PC-9 (cell line): ENCODE measurements at regions not wholly inside any gene's neighbourhood (a gene's known extent, or its start where the extent isn't known, plus 50 kb on each side); places are given as distances from the start of the nearest gene placed in this dataset.

Experiments
- BruUV-seq: library from RNA; stranded (reverse); fragments of 400-500 nt; replicated peaks from 2 replicates; lab custom pipeline; 2021; lab: Mats Ljungman, UMichigan
- CTCF ChIA-PET: fragments of 300-600 bp; sonication (Branson Sonifier 250); formaldehyde crosslinking; loops from one replicate; lab custom pipeline; 2022; ENCODE audit warnings: antibody characterized with exemption; lab: Charles Lee
- POLR2A ChIA-PET: fragments of 300-600 bp; sonication (Branson Sonifier 250); formaldehyde crosslinking; loops from one replicate; lab custom pipeline; 2022; ENCODE audit warnings: antibody characterized with exemption; ENCODE audit not compliant: unreplicated experiment; lab: Charles Lee
- DNase-seq, 2 experiments: peaks; one replicate each; pipeline versions ENCODE4 v3.0.0 to v3.0.0-alpha.2; 2015 to 2022; ENCODE audit warnings: mixed read lengths in 1 of 2
- H2AFZ ChIP-seq: fragments of 200-600 bp; sonication (generic); 2 replicates; pipeline ENCODE4 v1.8.1; 2017; ENCODE audit warnings: antibody characterized with exemption
- H3F3A ChIP-seq: fragments of 200-600 bp; sonication (generic); 2 replicates; pipeline ENCODE4 v1.8.1; 2017; ENCODE audit warnings: antibody characterized with exemption, mild to moderate bottlenecking, low read depth; ENCODE audit not compliant: insufficient read depth
- H3K27ac ChIP-seq: fragments of 200-600 bp; sonication (generic); 2 replicates; pipeline ENCODE4 v1.6.1; 2016; ENCODE audit warnings: mixed run types
- H3K27me3 ChIP-seq: fragments of 200-600 bp; sonication (generic); 2 replicates; pipeline ENCODE4 v1.6.1; 2016; ENCODE audit warnings: low read depth, mixed run types; ENCODE audit not compliant: insufficient read depth
- H3K36me3 ChIP-seq: fragments of 200-600 bp; sonication (generic); 2 replicates; pipeline ENCODE4 v1.6.1; 2016; ENCODE audit warnings: low read depth, mixed run types
- H3K4me1 ChIP-seq: fragments of 200-600 bp; sonication (generic); replicated peaks from 2 replicates; pipeline ENCODE4 v1.6.1; 2016; ENCODE audit warnings: mixed run types; ENCODE audit not compliant: insufficient read depth
- H3K4me2 ChIP-seq: fragments of 200-600 bp; sonication (generic); 2 replicates; pipeline ENCODE4 v1.6.1; 2017; ENCODE audit warnings: mixed run types
- H3K4me3 ChIP-seq: fragments of 200-600 bp; sonication (generic); 2 replicates; pipeline ENCODE4 v1.6.1; 2016; ENCODE audit warnings: mixed run types
- H3K79me2 ChIP-seq: fragments of 200-600 bp; sonication (generic); 2 replicates; pipeline ENCODE4 v1.6.1; 2017; ENCODE audit warnings: low read depth, mixed run types
- H3K9me2 ChIP-seq: fragments of 200-600 bp; sonication (generic); 2 replicates; pipeline ENCODE4 v1.8.1; 2017; ENCODE audit warnings: mild to moderate bottlenecking; ENCODE audit not compliant: insufficient read depth
- H3K9me3 ChIP-seq: fragments of 200-600 bp; sonication (generic); 2 replicates; pipeline ENCODE4 v1.8.1; 2016; ENCODE audit warnings: low read depth; ENCODE audit not compliant: insufficient read depth
- H4K20me1 ChIP-seq: fragments of 200-600 bp; sonication (generic); 2 replicates; pipeline ENCODE4 v1.8.1; 2017; ENCODE audit not compliant: insufficient read depth
- EZH2 ChIP-seq: fragments of 200-600 bp; sonication (generic); IDR thresholded peaks from 2 replicates; pipeline ENCODE4 v1.8.0; 2017; ENCODE audit warnings: antibody characterized with exemption, low read depth
- intact Hi-C: fragments of 100-400 bp; cut with micrococcal nuclease; formaldehyde crosslinking; loops from one replicate; pipeline ENCODE4 v1.10.0; 2022; ENCODE audit not compliant: unreplicated experiment
- TF ChIP-seq, protein P1 (sequence below): fragments of 200-600 bp; sonication (generic); conservative IDR thresholded peaks from 2 replicates; pipeline ENCODE4 v1.6.1; 2017; ENCODE audit warnings: mixed run types, antibody characterized with exemption, mild to moderate bottlenecking, moderate library complexity

DNA sequence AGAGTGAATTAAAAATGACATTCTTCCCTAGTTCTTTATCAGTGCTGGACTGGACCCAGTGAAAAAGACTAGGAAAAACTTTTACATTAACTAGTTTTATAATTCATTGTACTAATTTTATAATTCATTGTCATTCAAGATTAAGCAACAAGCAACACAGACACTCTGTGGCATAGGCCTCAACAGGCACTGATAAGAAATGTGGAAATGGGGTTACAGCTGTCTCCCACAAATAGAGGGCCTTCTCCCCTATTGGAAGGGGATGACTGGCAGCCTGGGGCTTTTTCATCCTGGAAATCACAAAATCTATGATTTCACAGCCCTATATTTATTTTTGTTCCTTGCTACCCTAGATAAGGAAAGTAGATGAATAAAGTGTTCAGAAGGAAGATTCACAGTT, 370.6 kb downstream of the GBE1 start:
- TF ChIP-seq, protein P1, sequence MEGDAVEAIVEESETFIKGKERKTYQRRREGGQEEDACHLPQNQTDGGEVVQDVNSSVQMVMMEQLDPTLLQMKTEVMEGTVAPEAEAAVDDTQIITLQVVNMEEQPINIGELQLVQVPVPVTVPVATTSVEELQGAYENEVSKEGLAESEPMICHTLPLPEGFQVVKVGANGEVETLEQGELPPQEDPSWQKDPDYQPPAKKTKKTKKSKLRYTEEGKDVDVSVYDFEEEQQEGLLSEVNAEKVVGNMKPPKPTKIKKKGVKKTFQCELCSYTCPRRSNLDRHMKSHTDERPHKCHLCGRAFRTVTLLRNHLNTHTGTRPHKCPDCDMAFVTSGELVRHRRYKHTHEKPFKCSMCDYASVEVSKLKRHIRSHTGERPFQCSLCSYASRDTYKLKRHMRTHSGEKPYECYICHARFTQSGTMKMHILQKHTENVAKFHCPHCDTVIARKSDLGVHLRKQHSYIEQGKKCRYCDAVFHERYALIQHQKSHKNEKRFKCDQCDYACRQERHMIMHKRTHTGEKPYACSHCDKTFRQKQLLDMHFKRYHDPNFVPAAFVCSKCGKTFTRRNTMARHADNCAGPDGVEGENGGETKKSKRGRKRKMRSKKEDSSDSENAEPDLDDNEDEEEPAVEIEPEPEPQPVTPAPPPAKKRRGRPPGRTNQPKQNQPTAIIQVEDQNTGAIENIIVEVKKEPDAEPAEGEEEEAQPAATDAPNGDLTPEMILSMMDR = no peak
- TF ChIP-seq EZH2 = no peak
- Histone ChIP-seq H3K4me2 (no peak overlapping the region), H3K36me3 (no peaks in the 10 kb centered on the region), H3K27ac (no peak overlapping the region), H3K4me3 (no peak overlapping the region), H3K79me2 (no peaks in the 10 kb centered on the region), H3K4me1 (no peaks in the 10 kb centered on the region), H2AFZ (no peak overlapping the region), H4K20me1 (no peaks in the 10 kb centered on the region), H3K9me3 (no peaks in the 10 kb centered on the region), H3F3A (no peaks in the 10 kb centered on the region), H3K9me2 (no peaks in the 10 kb centered on the region), H3K27me3 (no peaks in the 10 kb centered on the region)
- CTCF ChIA-PET = no interaction called here
- no peak for DNase-seq
- intact Hi-C loops = no loop called here
- BruUV-seq = no TSS peak
- POLR2A ChIA-PET = no interaction called here

DNA sequence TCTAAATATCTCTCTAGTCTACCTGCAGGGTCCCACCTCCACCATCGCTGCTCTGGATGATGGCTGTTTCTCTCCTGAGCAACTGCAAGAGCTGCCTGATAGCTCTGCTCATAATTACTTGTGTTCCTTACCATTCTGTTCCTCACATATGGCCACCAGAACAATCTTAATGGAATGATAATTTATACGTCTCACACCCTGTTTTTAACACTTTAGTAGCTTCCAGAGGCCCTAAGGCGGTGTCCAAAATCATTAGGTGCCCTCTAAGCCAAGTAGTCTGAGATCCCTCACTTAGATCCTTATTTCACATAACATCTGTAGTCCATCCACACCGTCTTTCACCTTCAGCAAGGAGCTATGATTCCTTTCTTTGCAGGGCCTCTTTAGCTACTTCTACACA, 373.3 kb downstream of the GBE1 start:
- intact Hi-C loops = no loop called here
- Histone ChIP-seq H3K4me3 (no peak overlapping the region), H3K4me2 (no peak overlapping the region), H3K9me3 (no peaks in the 10 kb centered on the region), H3K27me3 (no peaks in the 10 kb centered on the region), H2AFZ (no peak overlapping the region), H3K27ac (no peak overlapping the region), H3F3A (no peaks in the 10 kb centered on the region), H4K20me1 (no peaks in the 10 kb centered on the region), H3K36me3 (no peaks in the 10 kb centered on the region), H3K79me2 (no peaks in the 10 kb centered on the region), H3K9me2 (no peaks in the 10 kb centered on the region), H3K4me1 (no peaks in the 10 kb centered on the region)
- CTCF ChIA-PET = interaction anchor here (0.6 kb wide), 1 partner anchor 1075 kb away, joined by 3 read pairs; no protein-coding TSS in a partner anchor
- POLR2A ChIA-PET = no interaction called here
- BruUV-seq = no TSS peak
- no peak for DNase-seq
- TF ChIP-seq, protein P1 = no peak
- TF ChIP-seq EZH2 = no peak

DNA sequence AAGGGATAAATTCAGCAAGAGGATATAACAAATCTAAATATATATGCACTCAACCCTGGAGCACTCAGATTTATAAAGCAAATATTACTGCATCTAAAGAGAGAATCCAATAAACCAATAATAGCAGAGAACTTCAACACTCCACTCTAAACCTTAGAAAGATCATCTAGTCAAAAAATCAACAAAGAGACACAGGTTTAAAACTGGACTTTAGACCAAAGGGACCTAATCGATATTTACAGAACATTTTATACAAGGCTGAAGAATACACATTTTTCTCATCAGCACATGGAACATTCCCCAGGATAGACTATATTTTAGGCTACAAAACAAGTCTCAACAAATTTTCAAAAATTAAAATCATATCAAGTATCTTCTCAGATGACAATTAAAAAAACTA, 379.0 kb downstream of the GBE1 start:
- H3K79me2 ChIP-seq = no peaks in the 10 kb centered on the region
- ChIA-PET CTCF (no interaction called here), POLR2A (no interaction called here)
- H3K4me1 ChIP-seq = no peaks in the 10 kb centered on the region
- H3F3A ChIP-seq = no peaks in the 10 kb centered on the region
- H3K4me3 ChIP-seq = no peak overlapping the region
- no peaks in the 10 kb centered on the region for H4K20me1 ChIP-seq
- H3K9me2 ChIP-seq = no peaks in the 10 kb centered on the region
- H3K9me3 ChIP-seq = no peaks in the 10 kb centered on the region
- no peaks in the 10 kb centered on the region for H3K36me3 ChIP-seq
- H2AFZ ChIP-seq = no peak overlapping the region
- BruUV-seq = no TSS peak
- intact Hi-C loops = no loop called here
- no peak for TF ChIP-seq EZH2
- TF ChIP-seq, protein P1 = no peak
- H3K27ac ChIP-seq = no peak overlapping the region
- no peak overlapping the region for H3K4me2 ChIP-seq
- DNase-seq = no peak
- no peaks in the 10 kb centered on the region for H3K27me3 ChIP-seq
